GM12865 (cell line): ENCODE measurements at regions not wholly inside any gene's neighbourhood (a gene's known extent, or its start where the extent isn't known, plus 50 kb on each side); places are given as distances from the start of the nearest gene placed in this dataset.
"Not testable (repeated sequence)": the region's sequence is repeated elsewhere in the genome, so short reads cannot be mapped to it uniquely, and the experiment has no call there.

Experiments
- DNase-seq: peaks from one replicate; pipeline ENCODE4 v3.0.0; 2010; ENCODE audit warnings: low read depth
- H3K4me3 ChIP-seq: 2 replicates; pipeline ENCODE4 v1.5.1; 2011; ENCODE audit warnings: mild to moderate bottlenecking, low read depth, low read length, control low read depth
- CTCF ChIP-seq: IDR thresholded peaks from 2 replicates; pipeline ENCODE4 v1.5.1; 2011; ENCODE audit warnings: low read length, control low read depth, low read depth, inconsistent platforms; ENCODE audit not compliant: insufficient read depth; ENCODE audit errors: missing control alignments

DNA sequence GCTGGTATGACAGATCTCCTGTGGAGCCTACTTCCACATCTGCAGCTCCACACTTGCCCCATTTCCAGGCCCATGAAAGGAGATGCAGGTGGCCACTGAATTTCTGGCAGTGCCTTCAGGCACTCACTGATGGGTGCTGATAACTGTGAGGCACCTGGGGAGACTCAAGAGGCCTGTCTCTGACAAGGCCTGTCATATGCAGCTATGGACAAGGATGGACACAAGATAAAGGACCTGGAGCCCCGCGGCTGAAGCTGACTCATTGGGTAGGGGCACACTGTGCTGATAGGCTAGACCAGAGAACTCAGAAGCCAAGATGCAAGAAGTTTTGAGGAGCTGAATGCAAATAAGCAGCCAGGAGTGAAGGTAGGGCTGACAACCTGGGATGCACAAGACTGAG, 81.0 kb upstream of the LRFN2 start:
- DNase-seq = no peak
- no peak overlapping the region for H3K4me3 ChIP-seq
- TF ChIP-seq CTCF = no peak

DNA sequence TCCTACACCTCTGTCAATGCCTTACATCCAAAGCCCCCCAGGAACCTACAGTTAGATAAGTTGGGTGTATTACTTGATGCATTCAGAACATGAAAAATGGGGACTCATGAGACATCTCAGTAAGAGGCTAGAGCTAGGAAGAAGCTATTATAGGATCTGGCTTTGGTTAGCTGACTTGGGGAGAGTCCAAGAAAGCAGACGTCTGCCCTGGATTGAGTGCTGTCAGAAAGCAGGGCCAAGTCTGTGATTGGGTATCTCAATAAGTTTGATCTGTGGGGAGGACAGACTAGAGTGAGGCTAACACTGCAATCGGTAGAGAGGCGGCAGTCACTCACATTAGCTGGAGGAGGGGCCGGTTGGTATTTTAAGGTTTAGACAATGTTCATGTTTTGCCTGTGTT, 79.4 kb upstream of the LRFN2 start:
- no peak for DNase-seq
- no peak for TF ChIP-seq CTCF
- H3K4me3 ChIP-seq = no peak overlapping the region

DNA sequence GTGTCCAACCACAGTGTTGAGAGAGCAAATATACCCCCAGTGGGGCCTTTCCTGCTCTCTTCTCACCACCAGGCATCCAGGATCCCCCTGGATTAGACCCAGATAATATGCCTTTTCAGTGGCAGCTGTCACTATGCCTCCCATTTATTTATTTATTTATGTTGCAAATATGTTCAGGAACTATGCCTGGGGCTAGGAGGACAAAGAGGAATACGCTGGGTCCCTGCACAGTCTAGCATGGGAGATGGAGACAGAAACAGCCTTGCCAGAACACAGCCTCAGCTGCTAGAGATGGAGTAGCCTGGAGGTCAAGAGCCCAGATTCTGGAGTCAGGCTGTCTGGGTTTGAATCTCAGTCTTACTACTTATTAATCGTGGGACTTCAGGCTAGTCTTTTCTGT, 74.6 kb upstream of the LRFN2 start:
- no peak for TF ChIP-seq CTCF
- no peak overlapping the region for H3K4me3 ChIP-seq
- DNase-seq = no peak

- not testable (repeated sequence) for DNase-seq, H3K4me3 ChIP-seq
Observed at GRCh38 chr6:40656772-40657171, 69.6 kb upstream of the LRFN2 start.

- no peak for TF ChIP-seq CTCF
- no peak for DNase-seq
Observed at GRCh38 chr6:40654828-40655227, 67.7 kb upstream of the LRFN2 start.

DNA sequence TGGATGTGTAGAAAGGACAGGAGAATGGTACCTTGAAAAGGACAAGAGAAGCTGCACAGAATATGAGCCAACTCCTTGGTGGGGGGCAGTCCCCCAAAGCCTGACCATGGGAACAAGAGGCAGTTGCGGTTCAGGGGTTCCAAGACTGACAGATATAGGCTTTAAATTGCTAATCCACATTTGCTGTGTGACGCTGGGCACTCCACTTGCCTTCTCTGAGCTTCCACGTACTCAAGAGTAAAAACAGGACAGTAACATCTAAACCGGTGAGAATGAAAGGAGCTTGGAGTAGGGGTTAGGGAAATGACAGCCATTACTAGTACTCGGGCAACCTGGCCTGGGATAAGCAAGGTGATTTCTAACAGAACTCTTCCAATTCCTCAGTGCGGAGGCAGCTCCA, 57.9 kb upstream of the LRFN2 start:
- DNase-seq = no peak
- no peak for TF ChIP-seq CTCF
- no peak overlapping the region for H3K4me3 ChIP-seq

More at GRCh38 chr6:40654828-40655227, 67.7 kb upstream of the LRFN2 start:
- no peak overlapping the region for H3K4me3 ChIP-seq

DNA sequence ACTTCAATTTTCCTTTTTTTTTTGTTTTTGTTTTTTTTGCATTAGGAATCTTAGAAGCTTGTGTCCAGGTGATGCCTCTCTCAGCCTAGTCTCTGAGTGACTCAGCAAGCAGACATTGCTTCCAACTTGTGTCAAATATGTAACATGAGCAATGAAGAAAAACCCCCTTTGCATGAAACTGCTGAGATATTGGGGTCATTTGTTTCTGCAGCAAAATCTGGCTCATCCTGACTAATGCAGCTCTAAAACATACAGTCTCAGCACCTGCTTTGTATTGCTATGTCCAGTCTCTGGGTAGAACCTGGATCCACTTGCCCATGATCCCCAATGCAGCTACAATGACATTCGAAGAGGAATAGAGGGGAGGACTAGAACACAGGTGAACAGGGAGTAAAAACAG, 55.7 kb upstream of the LRFN2 start:
- DNase-seq = no peak
- no peak for TF ChIP-seq CTCF

GRCh38 chr6:40642190-40642589, 55.0 kb upstream of the LRFN2 start:
- no peak overlapping the region for H3K4me3 ChIP-seq
- DNase-seq = no peak
- no peak for TF ChIP-seq CTCF

More for the DNA sequence above, 55.7 kb upstream of the LRFN2 start:
- H3K4me3 ChIP-seq = no peak overlapping the region
